Activated CD4-positive, alpha-beta T cell treated with anti-CD3 and anti-CD28 coated beads, Interleukin-2, amount 50 U/mL, for 48 hours (primary cell): ENCODE measurements at regions not wholly inside any gene's neighbourhood (a gene's known extent, or its start where the extent isn't known, plus 50 kb on each side); places are given as distances from the start of the nearest gene placed in this dataset.

Experiments
- DNase-seq, 2 experiments: peaks; one replicate each; pipeline ENCODE4 v3.0.0-alpha.2; 2020

DNA sequence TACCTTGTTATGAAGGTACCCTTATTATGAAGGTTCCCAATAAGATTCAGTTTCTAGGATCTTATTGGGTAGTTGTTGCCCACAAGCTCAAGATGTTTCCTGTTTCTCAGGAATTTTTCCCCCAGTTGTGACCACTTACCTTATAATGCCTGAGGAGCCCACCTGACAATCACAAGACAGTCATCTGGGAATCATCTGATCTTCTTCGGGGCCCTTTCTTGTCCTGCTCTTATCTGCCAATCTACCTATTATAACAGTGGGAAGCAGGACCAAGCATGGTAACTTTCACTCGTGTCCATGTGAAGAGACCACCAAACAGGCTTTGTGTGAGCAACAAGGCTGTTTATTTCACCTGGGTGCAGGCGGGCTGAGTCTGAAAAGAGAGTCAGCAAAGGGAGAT, 825.5 kb downstream of the BCL11B start:
- DNase-seq, result no peak

DNA sequence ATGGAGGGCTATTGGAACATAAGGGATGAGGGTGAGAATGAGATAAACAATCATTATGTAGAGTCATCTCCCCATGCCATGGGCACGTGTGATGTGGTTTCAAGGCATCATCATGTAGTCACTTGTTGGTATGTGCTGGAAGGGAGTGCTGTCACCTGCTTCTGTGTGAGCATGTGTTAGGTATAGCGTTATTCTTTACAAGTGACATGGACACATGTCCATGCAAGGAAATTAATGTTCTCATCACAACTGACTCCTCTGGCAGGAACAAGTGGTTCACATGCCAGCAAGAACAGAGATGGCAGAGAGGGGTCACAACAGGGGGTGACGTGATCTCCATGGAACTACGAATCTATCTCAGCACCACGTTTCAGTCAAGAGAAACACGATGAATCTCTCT, 815.8 kb downstream of the BCL11B start:
- no peak for DNase-seq

DNA sequence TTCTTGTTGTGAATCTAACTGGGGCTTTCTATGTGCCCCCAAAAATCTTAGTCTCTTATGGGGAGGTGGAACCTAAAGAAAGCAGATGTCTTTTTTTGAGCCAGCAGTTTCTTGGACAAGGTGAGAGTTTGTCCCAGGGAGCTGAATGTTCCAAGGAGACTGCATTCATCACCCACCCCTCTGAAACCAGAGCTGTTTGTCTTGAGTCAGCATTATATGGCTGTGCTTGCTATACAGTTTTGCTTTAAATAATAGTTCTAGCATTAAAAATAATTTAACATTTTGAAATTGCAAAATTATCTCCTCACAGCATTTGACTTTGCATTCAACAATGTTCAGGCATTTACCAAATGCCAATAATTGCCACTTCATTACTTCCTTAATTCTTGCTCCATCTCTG, 813.3 kb downstream of the BCL11B start:
- DNase-seq, result no peak

DNA sequence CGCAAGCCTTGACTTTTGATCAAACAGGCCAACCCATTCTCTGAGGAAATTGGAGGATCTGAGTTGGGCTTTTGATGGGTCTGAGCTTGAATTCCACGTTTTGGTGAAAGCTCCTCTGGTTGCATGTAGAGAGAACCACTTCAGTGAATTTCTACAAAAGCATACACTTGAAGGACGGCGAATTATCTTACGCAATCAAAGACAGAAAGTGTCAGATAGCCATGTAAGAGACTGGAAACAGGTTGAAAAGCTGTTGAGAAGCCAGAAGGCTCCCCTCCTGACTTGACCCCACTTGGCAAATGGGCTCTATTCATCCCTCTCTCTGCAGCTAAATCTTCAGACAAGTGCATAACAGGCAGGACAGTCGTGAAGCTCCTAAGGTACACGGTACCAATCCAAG, 809.1 kb downstream of the BCL11B start:
- DNase-seq, result no peak

DNA sequence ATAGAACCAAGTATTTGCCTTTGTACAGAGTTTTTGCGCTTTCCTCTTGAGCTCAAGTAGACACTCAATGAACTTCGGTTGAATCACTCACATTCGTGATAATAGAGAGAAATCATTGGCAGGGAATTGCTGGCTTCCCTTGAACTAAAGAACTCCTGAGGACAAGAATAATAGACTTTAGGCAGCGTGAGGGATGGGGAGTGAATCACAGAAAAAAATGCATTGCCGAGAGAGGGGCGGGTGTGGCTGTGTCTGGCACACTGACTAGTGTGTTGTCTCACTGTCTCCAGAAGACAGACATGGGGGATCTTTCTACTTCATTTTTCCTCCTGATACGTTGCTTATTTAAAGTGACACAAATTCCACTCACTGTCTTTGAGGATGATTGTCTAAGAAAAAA, 805.2 kb downstream of the BCL11B start:
- DNase-seq, result no peak

DNA sequence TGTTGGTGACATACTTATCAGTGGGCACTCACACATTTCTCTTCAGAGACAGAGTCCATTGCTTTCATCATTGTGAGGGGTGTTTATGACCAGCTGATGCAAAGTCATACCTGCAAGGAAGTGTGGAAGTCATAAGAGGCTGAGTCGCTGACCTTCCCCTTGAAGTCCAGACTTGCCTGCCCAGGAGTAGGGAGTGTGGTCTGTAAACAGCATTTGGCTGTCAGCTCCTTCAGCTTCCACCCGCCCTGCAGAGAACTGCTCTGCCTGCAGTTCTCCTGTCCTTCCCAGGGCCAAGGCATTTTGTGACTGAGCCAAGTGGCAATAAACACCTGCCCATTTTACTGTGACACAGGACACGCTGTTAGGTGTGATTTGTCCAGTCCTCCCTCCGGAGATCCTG, 801.3 kb downstream of the BCL11B start:
- no peak for DNase-seq

DNA sequence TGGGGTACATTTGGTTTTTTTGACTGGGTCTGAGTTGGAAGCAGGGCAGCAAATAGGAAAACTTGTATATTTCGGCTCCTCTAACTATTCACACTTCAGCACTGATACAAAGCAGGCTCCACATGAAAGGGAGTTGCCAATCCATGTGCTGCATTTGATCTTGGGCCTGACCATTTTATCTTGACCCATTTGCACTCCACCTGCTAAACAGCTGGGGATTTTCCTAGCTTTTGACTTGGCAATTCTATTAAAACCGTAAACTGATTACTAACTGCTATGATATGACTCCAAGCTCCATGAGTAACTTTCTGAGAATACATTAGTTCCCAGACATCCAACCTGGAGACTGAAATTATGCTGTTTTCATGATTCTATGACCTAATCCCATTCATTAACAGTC, 797.1 kb downstream of the BCL11B start:
- no peak for DNase-seq

DNA sequence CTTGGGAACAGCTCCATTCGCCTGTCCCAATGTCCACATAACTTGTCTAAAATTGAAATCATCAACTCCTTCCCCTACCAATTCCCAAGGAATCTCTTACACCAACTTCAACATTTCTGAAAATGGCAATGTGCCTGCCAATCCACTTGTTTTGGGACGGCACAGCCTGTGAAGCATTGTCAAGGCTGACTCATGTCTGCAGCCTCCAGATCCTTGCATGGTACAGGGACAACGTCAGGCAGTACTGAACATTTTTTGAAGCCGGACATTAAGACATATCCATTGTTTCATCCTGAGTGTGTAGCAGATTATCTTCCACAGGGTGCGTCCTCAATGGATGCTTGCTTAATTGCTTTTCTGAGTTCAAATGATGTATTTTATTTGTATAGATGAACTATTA, 794.1 kb downstream of the BCL11B start:
- DNase-seq, result no peak

DNA sequence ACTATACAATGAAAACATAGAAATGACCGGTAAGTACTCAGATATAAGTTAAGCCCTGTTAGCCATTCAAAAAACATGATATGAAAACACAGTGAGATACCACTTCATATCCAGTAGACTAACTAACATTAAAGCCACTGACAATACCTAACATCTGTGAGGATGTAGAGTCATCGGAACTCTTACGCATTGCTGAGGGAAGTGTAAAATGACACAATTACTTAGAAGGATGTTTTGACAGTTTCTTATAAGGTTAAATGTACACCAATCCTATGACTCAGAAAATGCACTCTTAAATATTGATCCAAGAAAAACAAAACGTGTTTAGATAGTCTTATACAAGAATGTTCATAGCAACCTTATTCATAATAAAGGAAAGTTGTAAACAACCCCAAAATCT, 782.9 kb downstream of the BCL11B start:
- no peak for DNase-seq

DNA sequence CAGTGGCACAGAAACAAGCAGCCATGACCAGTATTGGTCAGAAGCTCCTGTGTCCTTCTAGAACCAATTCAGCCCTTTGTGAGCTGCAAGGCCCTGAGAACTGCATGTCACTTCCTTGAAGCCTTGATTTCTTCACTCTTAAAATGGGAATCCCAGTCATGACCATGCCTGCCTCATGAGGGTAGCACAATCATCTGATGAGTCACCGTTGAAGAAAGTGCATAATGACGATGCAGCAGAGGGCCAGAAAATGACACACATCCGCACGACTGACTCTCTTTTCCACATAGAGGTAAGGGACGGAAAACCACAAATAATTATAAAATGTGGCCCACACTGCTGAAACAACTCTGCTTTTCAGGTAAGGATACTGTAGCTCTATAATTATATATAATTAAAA, 777.4 kb downstream of the BCL11B start:
- peak in 1 of 2 experiments; percentile 22 for DNase-seq

DNA sequence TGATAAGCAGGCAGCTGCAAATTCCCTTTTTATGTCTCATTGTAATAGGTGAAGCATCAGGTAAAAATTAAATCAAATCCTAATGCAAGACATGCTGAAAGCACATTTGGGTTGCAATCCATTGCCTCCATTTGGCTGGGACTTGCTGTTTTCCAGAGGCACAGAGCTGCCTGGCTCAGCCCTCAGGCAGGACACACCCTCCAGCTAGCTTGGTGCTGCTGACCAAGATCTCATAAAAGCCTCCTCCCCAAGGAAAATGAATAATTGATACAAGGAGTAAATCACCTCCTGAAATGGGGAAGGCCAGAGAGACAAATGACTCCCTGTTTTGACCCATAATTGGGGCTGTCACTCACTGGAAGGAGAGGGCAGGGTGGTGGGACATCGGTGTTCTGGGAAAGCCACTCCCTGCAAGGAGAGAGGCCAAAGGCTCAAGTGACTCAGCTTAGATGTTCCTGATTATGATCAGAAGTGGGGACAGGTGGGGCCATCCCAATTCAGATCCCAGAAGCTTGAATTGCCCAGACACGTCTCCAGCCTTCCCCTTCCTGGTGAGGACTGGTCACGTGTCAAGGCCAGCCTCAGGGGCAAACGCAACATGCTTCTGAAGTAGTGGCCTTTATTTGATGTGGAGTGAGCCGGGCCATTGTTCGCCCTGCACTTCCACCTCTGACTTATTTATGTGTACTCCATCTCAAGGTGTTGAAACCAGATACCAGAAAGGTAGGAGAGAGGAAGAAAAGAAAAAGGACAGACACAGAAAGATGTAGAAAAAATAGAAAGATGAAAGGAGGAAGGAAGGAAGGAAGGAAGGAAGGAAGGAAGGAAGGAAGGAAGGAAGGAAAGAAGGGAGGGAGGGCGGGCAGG, 773.7 kb downstream of the BCL11B start:
- no peak for DNase-seq

DNA sequence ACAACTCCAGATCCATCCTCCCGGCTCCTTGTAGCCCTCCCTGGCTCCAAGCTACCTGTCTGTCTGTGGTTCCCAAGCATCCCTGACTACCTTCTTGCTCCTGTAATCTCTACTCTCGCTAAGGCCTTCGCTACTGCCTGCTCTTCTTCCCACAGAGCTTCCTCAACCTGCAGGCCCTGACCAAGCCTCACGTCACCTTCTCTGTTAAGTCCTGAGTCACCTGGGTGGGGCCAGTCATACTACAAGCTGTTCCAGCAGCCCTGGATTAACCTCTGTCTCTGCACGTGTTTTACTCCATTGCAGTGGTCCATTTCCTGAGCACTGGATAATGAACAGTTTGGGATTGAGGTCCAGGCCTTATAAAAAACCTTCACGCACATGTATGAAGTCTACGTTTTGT, 770.7 kb downstream of the BCL11B start:
- no peak for DNase-seq

DNA sequence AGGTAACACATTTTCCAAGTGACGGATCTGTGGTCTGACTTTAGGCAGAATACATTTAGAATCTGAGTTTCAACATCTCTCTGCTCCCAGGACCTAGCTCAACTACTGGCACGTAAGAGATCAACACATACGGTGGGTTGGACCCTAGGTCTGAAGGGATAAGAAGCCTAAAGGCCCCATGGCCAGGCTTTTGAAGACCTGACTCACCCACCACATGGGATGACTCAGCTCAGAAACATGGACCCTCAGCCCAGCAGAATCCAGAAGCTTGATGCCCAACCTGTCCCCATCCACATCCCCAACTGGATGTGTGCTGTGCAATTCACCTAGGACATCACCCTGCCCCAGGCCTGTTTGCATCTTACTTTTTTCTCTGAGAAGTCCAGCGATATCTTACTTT, 770.2 kb downstream of the BCL11B start:
- no peak for DNase-seq

DNA sequence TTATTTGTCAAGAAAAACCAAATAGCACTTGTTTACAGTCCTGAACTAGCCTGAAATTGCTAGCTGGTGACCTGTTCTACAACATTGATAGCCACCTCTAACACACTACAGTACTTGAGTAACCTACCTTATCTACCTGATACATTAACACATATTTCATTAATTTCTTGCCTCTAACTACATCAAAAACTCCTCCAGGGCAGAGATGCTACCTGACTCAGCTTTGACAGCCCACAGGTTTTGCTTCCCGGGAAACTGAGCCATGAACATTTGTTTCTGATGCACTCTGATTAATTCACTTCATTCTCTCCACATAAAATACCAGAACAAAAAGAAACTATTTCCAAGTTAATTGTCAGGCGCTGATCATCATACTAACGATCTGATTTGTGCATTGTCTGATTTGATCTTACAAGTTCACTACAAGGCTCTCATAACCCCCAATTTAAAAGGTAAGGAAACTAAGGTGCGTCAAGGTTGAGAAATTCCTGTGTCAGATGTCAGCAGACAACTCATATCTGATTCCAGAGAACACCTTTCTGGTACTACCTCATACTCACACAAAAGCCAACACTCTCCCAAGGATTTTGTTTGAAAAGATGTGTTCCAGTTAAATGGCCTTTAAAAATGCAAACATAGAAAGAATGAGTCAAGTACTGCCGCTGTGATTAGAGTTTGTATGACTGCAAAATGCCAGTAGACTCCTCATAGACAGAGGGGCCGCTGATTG, 768.7 kb downstream of the BCL11B start:
- no peak for DNase-seq

DNA sequence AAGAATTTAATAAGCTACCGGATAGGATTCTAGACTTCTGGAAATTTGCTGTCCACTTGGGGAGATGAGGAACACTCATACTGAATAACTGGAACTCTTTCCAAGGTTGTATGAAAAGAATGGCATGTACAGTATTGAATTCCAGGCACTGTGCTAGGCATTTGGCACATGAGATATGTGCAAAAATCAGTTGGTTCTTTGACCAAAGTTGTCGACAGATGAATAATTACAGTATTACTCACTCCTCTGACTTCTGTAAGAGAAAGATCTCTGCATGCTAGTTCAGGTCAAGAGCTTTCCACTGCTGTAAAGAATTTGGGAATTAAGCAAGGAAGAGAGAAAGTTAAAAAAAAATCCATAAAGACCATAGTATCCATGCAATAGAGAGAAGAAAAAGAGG, 764.7 kb downstream of the BCL11B start:
- no peak for DNase-seq

DNA sequence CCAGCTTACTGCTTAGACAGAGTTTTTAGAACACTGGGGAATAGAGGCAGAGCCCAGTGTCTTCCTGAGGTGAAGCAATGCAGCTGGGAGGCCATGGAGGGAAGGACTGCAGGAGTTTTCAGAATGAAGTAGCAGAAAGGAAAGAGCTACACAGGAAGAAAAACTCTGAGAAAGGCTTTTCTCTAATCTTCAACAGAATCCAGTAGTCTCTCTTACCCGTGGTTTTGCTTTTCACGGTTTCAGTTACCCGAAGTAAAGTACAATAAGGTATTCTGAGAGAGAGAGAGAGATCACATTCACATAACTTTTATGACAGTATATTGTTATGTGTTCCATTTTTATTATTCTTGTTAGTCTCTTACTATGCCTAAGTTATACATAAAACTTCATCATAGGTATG, 761.6 kb downstream of the BCL11B start:
- no peak for DNase-seq

DNA sequence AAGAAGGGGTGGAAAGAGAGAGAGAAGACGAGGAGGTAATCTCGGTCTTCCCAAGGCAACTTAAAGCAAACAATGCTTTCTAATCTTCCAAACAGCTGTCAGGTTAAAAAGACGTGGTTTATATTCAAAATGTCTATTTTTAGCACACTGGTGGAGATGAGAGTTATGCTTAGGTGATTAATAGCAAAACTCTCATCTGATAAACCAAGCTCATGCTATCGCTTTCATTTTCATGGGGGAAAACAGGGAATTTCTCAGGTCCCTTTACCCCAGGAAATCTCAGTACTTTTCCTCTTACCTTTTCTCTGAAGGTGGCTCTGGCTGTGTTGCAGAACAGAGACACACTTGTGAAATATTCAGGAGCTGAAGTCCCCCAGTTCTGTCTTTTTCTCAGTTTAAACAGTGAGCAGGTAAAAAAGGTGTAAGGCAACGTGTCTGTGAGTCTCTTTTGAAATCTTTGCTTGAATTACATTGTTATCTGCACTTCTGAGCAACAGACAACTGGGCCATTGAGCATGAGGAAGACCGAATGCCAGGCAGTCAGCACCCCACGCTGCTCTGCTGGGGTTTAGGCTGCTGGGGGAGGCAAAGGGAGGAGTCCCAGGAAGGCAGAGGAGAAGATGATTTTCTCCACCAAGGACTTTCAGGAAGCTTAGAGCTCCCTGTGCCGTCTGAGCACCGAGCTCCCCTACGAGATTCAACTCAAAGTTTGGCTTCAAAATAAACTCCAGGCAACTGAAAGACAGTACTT, 759.3 kb downstream of the BCL11B start:
- DNase-seq, result no peak

DNA sequence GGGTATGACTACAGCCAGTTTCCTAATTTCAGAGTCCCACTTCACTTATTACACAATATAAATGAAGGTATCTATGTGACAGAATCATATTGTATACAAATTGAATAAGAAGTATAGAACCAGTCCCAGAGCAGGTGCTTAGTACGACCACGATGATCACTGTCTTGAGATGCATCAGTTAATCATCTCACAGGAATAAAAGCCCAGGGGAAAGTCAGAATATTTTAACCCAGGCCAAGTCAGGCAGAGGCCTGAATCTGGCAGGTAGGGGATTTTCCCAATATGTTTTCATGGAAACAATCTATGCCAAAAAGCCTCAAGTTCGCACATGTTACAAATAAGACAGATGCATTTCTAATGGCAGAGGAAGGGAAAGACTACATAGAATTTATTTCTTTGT, 758.4 kb downstream of the BCL11B start:
- no peak for DNase-seq

DNA sequence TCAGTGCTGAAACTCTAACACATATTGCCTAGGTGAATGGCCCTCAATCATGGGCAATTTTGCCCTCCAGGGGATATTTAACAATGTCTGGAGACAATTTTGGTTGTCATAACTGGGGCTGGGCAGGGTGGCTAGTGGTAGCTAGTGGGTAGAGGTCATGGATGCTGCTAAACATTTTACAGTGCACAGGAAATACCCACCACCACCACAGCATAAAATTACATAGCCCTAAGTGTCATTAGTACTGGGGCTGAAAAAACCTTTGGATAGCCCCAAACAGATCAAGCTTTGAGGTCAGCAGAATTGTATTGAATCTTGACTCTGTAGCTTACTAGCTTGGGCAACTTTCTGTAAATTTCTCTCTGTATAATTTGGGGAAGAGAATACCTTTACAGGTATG, 758.0 kb downstream of the BCL11B start:
- DNase-seq, result no peak

DNA sequence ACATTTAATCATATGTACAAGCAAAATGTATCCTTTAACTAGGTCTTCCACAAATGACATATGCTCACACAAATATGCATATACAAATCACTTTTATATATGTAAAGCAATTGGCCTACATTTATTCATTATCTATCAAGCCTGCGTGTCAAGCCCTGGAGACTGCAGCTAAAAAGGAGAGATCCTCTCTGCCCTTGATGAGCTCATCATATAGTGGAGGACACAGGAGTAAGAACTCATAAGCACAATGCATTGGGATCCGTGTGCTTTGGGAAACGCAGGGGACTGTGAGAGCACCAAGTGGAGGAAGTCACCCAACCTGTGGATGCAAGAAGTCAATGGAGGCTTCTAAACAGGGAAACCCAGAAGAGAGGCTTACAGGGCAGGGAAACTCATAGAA, 735.7 kb downstream of the BCL11B start:
- DNase-seq, result no peak

DNA sequence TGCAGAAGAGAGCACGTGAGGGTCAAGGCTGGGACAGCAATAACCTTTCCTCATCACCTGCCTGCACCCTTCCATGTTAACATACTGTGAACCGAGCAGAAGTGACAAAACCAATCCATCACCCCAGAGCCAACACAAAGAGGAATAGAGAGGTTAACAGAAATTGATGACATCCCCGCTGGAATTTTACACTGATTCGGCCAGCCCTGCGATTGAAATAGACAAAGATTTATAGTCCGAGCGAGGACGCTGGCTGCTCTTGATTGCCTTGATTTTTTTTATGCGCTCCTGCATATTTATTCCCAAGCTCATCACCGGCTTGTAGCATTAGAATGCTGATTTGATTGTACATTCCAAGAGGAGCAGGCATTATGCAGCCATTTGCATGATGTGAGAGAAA, 729.7 kb downstream of the BCL11B start:
- DNase-seq, result no peak

DNA sequence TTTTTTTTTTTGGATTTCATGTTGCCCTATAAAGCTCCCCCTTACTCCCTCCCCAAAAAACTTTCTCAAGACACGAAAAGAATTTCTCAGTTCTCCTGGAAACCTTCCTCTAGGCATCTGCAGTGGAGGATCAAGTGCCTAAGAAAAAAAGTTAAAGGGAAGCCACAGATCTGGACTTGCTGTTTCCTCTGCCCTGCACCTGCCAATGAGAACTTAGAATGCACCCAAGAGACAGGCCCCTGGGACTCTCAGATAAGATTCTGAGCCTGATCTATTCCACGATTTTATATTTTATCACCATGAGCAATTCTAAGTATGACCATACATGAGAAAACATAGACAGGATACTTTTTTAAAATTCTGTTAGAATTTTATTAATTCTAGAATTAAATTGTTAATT, 728.9 kb downstream of the BCL11B start:
- DNase-seq, result no peak

DNA sequence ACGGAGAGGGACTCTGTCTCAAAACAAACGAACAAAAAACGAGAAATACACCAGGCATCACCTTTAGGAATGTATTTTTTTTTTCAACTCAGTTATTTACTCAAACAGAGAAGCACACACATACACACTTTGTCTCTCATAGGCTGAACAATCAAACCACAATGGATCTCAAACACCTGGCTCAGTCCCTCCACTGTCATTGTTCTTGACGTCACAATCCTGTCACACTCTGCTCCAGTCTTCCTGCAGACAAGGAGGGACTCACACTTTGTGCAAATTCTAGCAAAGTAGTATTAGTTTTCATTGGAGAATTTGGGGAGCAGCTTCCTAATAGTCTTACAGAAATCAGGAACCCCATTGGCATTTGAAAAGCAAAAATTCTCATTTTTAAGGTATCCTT, 727.8 kb downstream of the BCL11B start:
- DNase-seq, result no peak

DNA sequence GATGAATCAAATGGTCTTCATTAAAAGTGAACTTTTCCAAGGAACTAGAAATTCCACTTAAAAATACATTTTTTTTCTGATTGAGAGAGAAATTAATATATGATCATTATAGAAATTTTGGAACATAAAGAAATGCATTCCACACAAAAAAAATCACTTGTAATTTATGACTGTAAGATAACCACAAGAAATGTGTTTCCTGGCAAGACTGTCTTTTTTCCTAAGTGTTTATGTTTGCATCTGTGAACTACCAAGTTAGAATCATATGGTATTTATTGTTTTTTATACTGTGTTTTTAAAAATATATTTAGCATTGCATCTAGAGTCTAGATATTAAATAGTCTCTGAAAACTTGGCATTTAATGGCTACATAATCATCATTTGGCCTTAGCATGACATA, 726.8 kb downstream of the BCL11B start:
- no peak for DNase-seq
